BLaER1 treated with 17β-estradiol and CSF1 and Interleukin-3, amounts not matched to agents 10 nM and 100 nM (cell line): ENCODE measurements at regions not wholly inside any gene's neighbourhood (a gene's known extent, or its start where the extent isn't known, plus 50 kb on each side); places are given as distances from the start of the nearest gene placed in this dataset.
"Not testable (repeated sequence)": the region's sequence is repeated elsewhere in the genome, so short reads cannot be mapped to it uniquely, and the experiment has no call there.

Experiments
- H3K27ac ChIP-seq, 11 experiments: shearing (Covaris generic); formaldehyde crosslinking; 2 replicates each; pipeline ENCODE4 v1.8.1; 2022
- H3K27me3 ChIP-seq, 11 experiments: shearing (Covaris generic); formaldehyde crosslinking; 2 replicates each; pipeline ENCODE4 v1.8.1; 2022
- H3K36me3 ChIP-seq, 11 experiments: shearing (Covaris generic); formaldehyde crosslinking; 2 replicates each; pipeline ENCODE4 v1.8.1; 2022
- H3K4me1 ChIP-seq, 10 experiments: shearing (Covaris generic); formaldehyde crosslinking; 2 replicates each; pipeline ENCODE4 v1.8.1; 2022
- H3K4me2 ChIP-seq, 11 experiments: shearing (Covaris generic); formaldehyde crosslinking; 2 replicates each; pipeline ENCODE4 v1.8.1; 2022
- H3K4me3 ChIP-seq, 10 experiments: shearing (Covaris generic); formaldehyde crosslinking; 2 replicates each; pipeline ENCODE4 v1.8.1; 2022
- H3K9ac ChIP-seq, 11 experiments: shearing (Covaris generic); formaldehyde crosslinking; 2 replicates each; pipeline ENCODE4 v1.8.1; 2022
- H3K9me3 ChIP-seq, 11 experiments: shearing (Covaris generic); formaldehyde crosslinking; replicated peaks in 1 of 11; 2 replicates each; pipeline ENCODE4 v1.8.1; 2022
- H4K20me1 ChIP-seq, 11 experiments: shearing (Covaris generic); formaldehyde crosslinking; 2 replicates each; pipeline ENCODE4 v1.8.1; 2022
- Cebpa-rat ChIP-seq, 11 experiments: shearing (Covaris generic); IDR thresholded peaks; 2 replicates each; pipeline ENCODE4 v1.8.1; 2022

- no peak for TF ChIP-seq Cebpa-rat (IDR thresholded peaks at IDR 0.05)
- Histone ChIP-seq H3K27ac (no peak overlapping the region), H3K27me3 (no peaks in the 10 kb centered on the region), H3K9me3 (peaks cover 0 to 6% (median 0%) of the 10 kb centered on the region in 11 experiments; a peak in 3 of 22 replicates), H3K36me3 (no peaks in the 10 kb centered on the region), H4K20me1 (no peaks in the 10 kb centered on the region), H3K4me1 (0 out of 20 replicates have a peak, but pooled peaks cover 0 to 3% (median 0%) of the 10 kb centered on the region in 10 experiments), H3K9ac (no peak overlapping the region), H3K4me3 (no peak overlapping the region), H3K4me2 (no peak overlapping the region)
Observed at GRCh38 chr5:10885026-10885425, 124.0 kb upstream of the DAP start.

DNA sequence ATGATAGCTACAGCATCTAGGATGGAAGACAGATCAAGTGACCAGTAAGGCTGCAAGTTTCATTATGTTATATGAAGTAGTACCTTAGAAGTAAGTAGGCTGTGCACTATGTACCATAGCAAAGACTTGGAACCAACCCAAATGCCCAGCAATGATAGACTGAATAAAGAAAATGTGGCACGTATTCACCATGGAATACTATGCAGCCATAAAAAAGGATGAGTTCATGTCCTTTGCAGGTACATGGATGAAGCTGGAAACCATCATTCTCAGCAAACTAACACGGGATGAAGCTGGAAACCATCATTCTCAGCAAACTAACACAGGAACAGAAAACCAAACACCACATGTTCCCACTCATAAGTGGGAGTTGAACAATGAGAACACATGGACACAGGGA, 122.9 kb upstream of the DAP start:
- not testable (repeated sequence) for H4K20me1 ChIP-seq, H3K27ac ChIP-seq, H3K4me3 ChIP-seq, H3K36me3 ChIP-seq, H3K9me3 ChIP-seq, H3K9ac ChIP-seq, H3K27me3 ChIP-seq, H3K4me1 ChIP-seq, H3K4me2 ChIP-seq

DNA sequence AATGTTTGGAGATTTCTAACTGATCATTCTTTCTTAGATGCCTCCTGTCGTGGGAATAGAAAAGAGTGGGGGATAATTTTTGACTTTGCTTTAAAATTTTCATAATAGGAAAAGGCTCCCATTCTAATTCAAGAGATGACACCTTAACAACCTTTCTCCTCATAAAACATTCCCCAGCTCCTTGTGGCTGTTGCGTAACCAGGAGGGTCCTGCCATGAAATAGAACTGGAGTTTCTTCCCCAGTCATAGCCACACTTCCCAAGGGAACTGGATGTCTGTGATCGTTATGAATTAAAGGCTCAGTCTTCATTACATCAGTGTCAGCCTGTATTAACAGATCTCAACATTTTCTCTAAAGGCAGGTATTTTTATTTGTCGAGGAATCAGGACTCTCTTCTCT, 119.9 kb upstream of the DAP start:
- Histone ChIP-seq H4K20me1 (no peaks in the 10 kb centered on the region), H3K9ac (no peak overlapping the region), H3K27ac (no peak overlapping the region), H3K9me3 (no peaks in the 10 kb centered on the region; a peak in 1 of 22 replicates), H3K36me3 (no peaks in the 10 kb centered on the region), H3K4me2 (0 out of 22 replicates have a peak overlapping the region, but pooled peaks of 1 of the 11 experiments have one; percentile 4), H3K4me1 (peaks cover 0 to 15% (median 8%) of the 10 kb centered on the region in 10 experiments; a peak in 11 of 20 replicates), H3K27me3 (no peaks in the 10 kb centered on the region), H3K4me3 (no peak overlapping the region)
- peak in 5 of 11 experiments; percentile 17 to 59 (median 48); a peak in 2 of 22 replicates for TF ChIP-seq Cebpa-rat (IDR thresholded peaks at IDR 0.05)

- H4K20me1 ChIP-seq, H3K9ac ChIP-seq, H3K27me3 ChIP-seq, H3K36me3 ChIP-seq, H3K9me3 ChIP-seq, H3K27ac ChIP-seq, H3K4me3 ChIP-seq: not testable (repeated sequence)
- peaks cover 0 to 23% (median 11%) of the 10 kb centered on the region in 10 experiments; a peak in 11 of 20 replicates for H3K4me1 ChIP-seq
- peak overlapping the region in 4 of 11 experiments; percentile 25 to 76 (median 56); a peak in 8 of 22 replicates for H3K4me2 ChIP-seq
Observed at GRCh38 chr5:10876996-10877395, 116.0 kb upstream of the DAP start.

GRCh38 chr5:10876006-10876744, 115.1 kb upstream of the DAP start:
- peak overlapping the region in 7 of 11 experiments; percentile 10 to 76 (median 47); a peak in 10 of 22 replicates for H3K4me2 ChIP-seq
- TF ChIP-seq Cebpa-rat (IDR thresholded peaks at IDR 0.05) = no peak
- no peaks in the 10 kb centered on the region for H3K36me3 ChIP-seq

GRCh38 chr5:10875201-10875768, 114.3 kb upstream of the DAP start:
- no peak overlapping the region for H3K4me3 ChIP-seq
- peak overlapping the region in 3 of 11 experiments; percentile 35 to 56 (median 56); a peak in 3 of 22 replicates for H3K4me2 ChIP-seq
- peaks cover 0 to 23% (median 11%) of the 10 kb centered on the region in 10 experiments; a peak in 11 of 20 replicates for H3K4me1 ChIP-seq
- no peaks in the 10 kb centered on the region for H3K27me3 ChIP-seq
- H3K9ac ChIP-seq = no peak overlapping the region
- no peaks in the 10 kb centered on the region for H3K9me3 ChIP-seq
- no peak overlapping the region for H3K27ac ChIP-seq
- no peaks in the 10 kb centered on the region for H4K20me1 ChIP-seq
- no peak for TF ChIP-seq Cebpa-rat (IDR thresholded peaks at IDR 0.05)
- H3K36me3 ChIP-seq = no peaks in the 10 kb centered on the region

More at GRCh38 chr5:10876006-10876744, 115.1 kb upstream of the DAP start:
- H4K20me1 ChIP-seq = no peaks in the 10 kb centered on the region
- no peaks in the 10 kb centered on the region for H3K9me3 ChIP-seq
- peaks cover 0 to 23% (median 11%) of the 10 kb centered on the region in 10 experiments; a peak in 11 of 20 replicates for H3K4me1 ChIP-seq
- H3K9ac ChIP-seq = no peak overlapping the region
- H3K27me3 ChIP-seq = no peaks in the 10 kb centered on the region
- peak overlapping the region in 1 of 11 experiments; percentile 16; a peak in 1 of 22 replicates for H3K27ac ChIP-seq
- H3K4me3 ChIP-seq = no peak overlapping the region

DNA sequence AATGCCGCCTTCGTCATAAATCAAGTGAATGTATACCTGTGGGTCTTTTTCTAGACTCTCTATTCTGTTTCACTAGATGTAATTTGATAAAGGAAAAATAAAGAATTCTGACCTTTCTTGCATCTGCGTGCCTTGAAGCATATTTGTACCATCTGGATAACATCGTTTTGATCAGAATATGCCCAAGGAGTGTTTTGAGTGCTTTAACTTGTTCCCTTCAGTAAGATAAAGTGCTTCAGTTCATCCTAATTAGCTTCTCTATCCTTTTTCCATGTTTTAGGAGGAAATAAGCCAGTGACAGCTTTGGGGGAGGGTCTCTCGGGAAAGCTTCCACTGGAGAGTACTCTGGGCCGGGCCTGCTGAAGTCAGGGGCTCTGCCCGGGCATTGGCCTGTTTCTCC, 113.5 kb upstream of the DAP start:
- no peaks in the 10 kb centered on the region for H3K9me3 ChIP-seq
- H3K4me2 ChIP-seq = no peak overlapping the region
- H3K27me3 ChIP-seq = no peaks in the 10 kb centered on the region
- H3K36me3 ChIP-seq = no peaks in the 10 kb centered on the region
- no peaks in the 10 kb centered on the region for H4K20me1 ChIP-seq
- H3K4me3 ChIP-seq = no peak overlapping the region
- peaks cover 0 to 23% (median 11%) of the 10 kb centered on the region in 10 experiments; a peak in 11 of 20 replicates for H3K4me1 ChIP-seq
- no peak overlapping the region for H3K27ac ChIP-seq
- TF ChIP-seq Cebpa-rat (IDR thresholded peaks at IDR 0.05) = no peak
- no peak overlapping the region for H3K9ac ChIP-seq

DNA sequence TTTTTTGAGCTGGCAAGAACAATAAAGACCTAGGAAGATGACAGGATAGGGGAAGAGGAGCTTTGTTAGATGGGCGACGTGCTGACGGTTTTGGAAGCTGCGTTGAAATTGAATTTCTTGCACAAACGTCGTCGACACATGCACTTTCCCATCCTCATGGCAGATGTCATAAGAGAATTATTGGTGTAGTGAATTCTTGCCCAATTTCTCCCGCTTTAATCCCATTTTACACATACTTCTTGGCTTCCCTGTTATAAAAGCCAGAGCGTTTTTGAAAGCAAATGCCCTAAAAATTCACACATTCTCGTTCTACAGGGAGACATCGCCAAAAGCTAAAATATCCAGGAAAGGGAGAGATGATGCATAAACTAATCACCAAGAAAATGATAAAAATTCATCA, 109.8 kb upstream of the DAP start:
- H3K9me3 ChIP-seq = no peaks in the 10 kb centered on the region
- peaks cover 0 to 27% (median 9%) of the 10 kb centered on the region in 10 experiments; a peak in 10 of 20 replicates for H3K4me1 ChIP-seq
- H3K27me3 ChIP-seq = no peaks in the 10 kb centered on the region
- H3K4me2 ChIP-seq = no peak overlapping the region
- H3K4me3 ChIP-seq = no peak overlapping the region
- no peaks in the 10 kb centered on the region for H3K36me3 ChIP-seq
- H3K9ac ChIP-seq = no peak overlapping the region
- no peaks in the 10 kb centered on the region for H4K20me1 ChIP-seq
- no peak overlapping the region for H3K27ac ChIP-seq
- no peak for TF ChIP-seq Cebpa-rat (IDR thresholded peaks at IDR 0.05)

- Histone ChIP-seq H4K20me1 (no peaks in the 10 kb centered on the region), H3K36me3 (no peaks in the 10 kb centered on the region), H3K4me2 (no peak overlapping the region), H3K27me3 (no peaks in the 10 kb centered on the region), H3K4me1 (peaks cover 0 to 20% (median 8%) of the 10 kb centered on the region in 10 experiments; a peak in 9 of 20 replicates), H3K4me3 (no peak overlapping the region), H3K27ac (no peak overlapping the region), H3K9me3 (no peaks in the 10 kb centered on the region), H3K9ac (no peak overlapping the region)
- no peak for TF ChIP-seq Cebpa-rat (IDR thresholded peaks at IDR 0.05)
Observed at GRCh38 chr5:10868956-10869355, 107.9 kb upstream of the DAP start.
